HUES48 (cell line): ENCODE measurements at regions not wholly inside any gene's neighbourhood (a gene's known extent, or its start where the extent isn't known, plus 50 kb on each side); places are given as distances from the start of the nearest gene placed in this dataset.
"Not testable (repeated sequence)": the region's sequence is repeated elsewhere in the genome, so short reads cannot be mapped to it uniquely, and the experiment has no call there.

Experiments
- H3K27ac ChIP-seq: one replicate; pipeline ENCODE4 v1.7.0; 2013; ENCODE audit warnings: low read depth, low read length, inconsistent platforms
- H3K27me3 ChIP-seq: 2 replicates; pipeline ENCODE4 v1.6.1; 2013; ENCODE audit warnings: mild to moderate bottlenecking, low read length; ENCODE audit not compliant: control insufficient read depth, insufficient read depth
- H3K36me3 ChIP-seq: 2 replicates; pipeline ENCODE4 v1.6.1; 2013; ENCODE audit warnings: low read length; ENCODE audit not compliant: control insufficient read depth, insufficient read depth
- H3K4me1 ChIP-seq: 2 replicates; pipeline ENCODE4 v1.6.1; 2013; ENCODE audit warnings: mild to moderate bottlenecking, low read length; ENCODE audit not compliant: control insufficient read depth, insufficient read depth
- H3K4me3 ChIP-seq: 2 replicates; pipeline ENCODE4 v1.5.1; 2013; ENCODE audit warnings: mild to moderate bottlenecking, low read depth, low read length
- H3K9ac ChIP-seq: 2 replicates; pipeline ENCODE4 v1.6.1; 2013; ENCODE audit warnings: mild to moderate bottlenecking, low read depth, low read length, moderate library complexity
- H3K9me3 ChIP-seq: 2 replicates; pipeline ENCODE4 v1.6.1; 2013; ENCODE audit warnings: low read length; ENCODE audit not compliant: control insufficient read depth, insufficient read depth

DNA sequence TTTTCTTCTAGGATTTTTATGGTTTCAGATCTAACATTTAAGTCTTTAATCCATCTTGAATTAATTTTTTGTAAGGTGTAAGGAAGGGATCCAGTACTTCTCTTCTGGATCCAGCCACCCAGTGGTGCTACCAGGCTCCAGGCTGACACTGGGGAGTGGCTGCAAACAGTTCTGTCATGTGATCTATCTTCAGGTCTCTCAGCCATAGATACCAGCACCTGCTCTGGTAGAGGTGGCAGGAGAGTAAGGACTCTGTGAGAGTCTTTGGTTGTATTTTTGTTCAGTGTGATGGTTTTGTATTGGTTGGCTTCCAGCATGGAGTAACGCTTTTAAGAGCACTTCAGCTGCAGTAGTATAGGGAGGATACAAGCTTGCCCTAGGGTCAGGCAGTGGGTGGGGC is 205.9 kb downstream of the FGF10 start:
- no peaks in the 10 kb centered on the region for H3K4me1 ChIP-seq
- no peaks in the 10 kb centered on the region for H3K36me3 ChIP-seq
- H3K4me3 ChIP-seq = no peak overlapping the region
- H3K9me3 ChIP-seq = no peaks in the 10 kb centered on the region
- H3K27me3 ChIP-seq = no peaks in the 10 kb centered on the region
- H3K27ac ChIP-seq = no peak overlapping the region
- H3K9ac ChIP-seq = no peak overlapping the region

DNA sequence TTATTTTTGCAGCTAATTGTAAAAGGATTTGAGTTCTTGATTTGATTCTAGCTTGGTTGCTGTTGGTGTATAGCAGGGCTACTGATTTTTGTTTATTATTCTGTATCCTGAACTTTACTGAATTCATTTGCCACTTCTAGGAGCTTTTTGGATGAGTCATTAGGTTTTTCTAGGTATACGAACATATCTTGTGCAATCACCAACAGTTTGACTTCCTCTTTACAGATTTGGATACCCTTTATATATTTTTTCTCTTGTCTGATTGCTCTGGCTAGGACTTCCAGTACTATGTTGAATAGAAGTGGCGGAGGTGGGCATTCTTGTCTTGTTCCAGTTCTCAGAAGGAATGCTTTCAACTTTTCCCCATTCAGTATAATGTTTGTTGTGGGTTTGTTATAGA is 210.8 kb downstream of the FGF10 start:
- no peaks in the 10 kb centered on the region for H3K36me3 ChIP-seq
- H3K27me3 ChIP-seq = no peaks in the 10 kb centered on the region
- peaks cover 11% of the 10 kb centered on the region; the same call in 1 of the 2 replicates for H3K9me3 ChIP-seq
- H3K9ac ChIP-seq = no peak overlapping the region
- no peak overlapping the region for H3K4me3 ChIP-seq
- no peaks in the 10 kb centered on the region for H3K4me1 ChIP-seq
- H3K27ac ChIP-seq = no peak overlapping the region

DNA sequence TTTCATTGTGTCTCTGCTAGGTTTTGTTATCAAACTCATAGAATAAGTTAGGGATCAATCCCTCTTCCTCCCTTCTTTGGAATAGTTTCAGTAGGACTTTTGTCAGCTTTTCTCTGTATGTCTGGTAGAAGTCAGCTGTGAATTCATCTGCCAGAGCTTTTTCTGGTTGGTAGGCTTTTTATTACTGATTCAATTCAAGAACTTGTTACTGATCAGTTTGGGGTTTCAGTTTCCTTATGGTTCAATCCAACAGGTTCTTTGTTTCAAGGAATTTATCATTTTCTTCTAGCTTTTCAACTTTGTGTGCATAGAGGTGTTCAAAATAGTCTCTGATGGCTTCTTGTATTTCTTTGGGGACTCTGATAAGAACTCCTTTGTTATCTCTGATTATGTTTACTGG is 221.7 kb downstream of the FGF10 start:
- no peak overlapping the region for H3K9ac ChIP-seq
- no peaks in the 10 kb centered on the region for H3K4me1 ChIP-seq
- peaks cover 13% of the 10 kb centered on the region for H3K9me3 ChIP-seq
- no peak overlapping the region for H3K4me3 ChIP-seq
- no peak overlapping the region for H3K27ac ChIP-seq
- H3K27me3 ChIP-seq = no peaks in the 10 kb centered on the region
- H3K36me3 ChIP-seq = no peaks in the 10 kb centered on the region

DNA sequence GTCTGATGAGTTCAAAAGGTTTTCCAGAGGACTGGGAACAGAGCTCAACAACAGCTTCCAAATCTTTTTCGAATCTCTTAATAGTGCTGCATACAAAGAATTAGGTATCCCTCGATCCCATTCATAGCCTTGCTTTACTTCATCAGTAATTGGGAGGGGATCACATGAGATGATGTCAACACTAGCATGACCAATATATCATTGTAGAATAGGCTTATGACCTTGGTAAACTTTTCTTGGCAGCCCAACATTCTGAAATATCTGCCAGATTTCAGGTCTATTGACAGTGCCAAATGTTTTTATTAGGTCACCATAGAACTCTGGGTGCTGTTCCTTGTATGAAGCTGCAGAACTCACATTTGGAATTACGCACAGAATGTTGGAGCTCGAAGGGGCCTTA is 228.9 kb downstream of the FGF10 start:
- peaks cover 40% of the 10 kb centered on the region for H3K9me3 ChIP-seq
- no peaks in the 10 kb centered on the region for H3K36me3 ChIP-seq
- H3K4me3 ChIP-seq = no peak overlapping the region
- H3K9ac ChIP-seq = no peak overlapping the region
- no peaks in the 10 kb centered on the region for H3K4me1 ChIP-seq
- H3K27me3 ChIP-seq = no peaks in the 10 kb centered on the region
- H3K27ac ChIP-seq = no peak overlapping the region

DNA sequence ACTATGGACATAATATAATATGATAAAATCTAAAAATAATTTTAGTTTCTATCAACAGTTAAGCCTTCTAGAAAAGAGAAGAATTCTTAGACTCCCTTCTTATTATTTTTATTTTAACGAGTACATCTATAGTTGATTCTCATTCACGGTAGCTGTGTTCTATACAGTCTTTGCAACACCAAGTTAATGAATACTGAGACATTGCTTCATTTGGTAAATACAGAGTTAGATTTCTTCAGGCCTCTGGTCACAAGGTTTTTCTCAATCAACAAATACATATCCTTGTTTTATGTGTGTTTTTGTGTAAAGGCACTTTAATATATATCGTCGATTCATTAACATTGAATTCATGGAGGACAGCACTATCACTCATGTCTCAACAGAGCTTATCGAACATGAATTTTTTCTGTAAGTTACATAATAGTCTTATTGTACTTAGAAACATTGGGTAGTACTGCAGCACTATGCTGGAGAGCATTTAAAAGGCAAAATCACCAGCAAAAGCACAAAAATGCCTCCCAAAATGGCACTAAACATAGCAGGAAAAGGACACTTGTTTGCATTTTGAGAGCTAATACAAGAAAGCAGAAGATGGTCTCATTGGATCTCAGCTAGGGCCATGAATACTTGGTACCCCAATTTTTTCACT is 239.0 kb downstream of the FGF10 start:
- Histone ChIP-seq H3K36me3 (no peaks in the 10 kb centered on the region), H3K27me3 (no peaks in the 10 kb centered on the region), H3K4me1 (no peaks in the 10 kb centered on the region), H3K9me3 (peaks cover 8% of the 10 kb centered on the region), H3K9ac (no peak overlapping the region), H3K27ac (no peak overlapping the region), H3K4me3 (no peak overlapping the region)

DNA sequence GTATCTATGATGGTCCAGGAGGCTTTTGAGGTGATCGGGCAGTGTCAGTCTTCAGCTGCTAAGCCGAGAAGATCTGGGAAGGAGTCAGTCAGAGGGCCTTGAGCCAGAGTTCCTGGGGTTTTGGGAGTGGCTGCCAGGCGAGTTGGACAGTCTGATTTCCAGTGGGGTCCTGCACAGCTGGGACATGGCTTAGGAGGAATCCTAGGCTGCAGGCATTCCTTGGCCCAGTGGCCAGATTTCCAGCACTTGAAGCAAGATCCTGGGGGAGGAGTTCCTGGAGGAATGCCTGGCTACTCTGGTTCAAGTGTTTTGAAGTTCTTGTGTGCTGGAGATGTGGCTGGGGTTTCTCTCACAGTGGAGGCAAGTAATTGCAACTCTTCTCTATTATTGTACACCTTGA is 271.3 kb downstream of the FGF10 start:
- not testable (repeated sequence) for H3K9me3 ChIP-seq, H3K9ac ChIP-seq, H3K36me3 ChIP-seq, H3K4me1 ChIP-seq, H3K4me3 ChIP-seq, H3K27me3 ChIP-seq, H3K27ac ChIP-seq

DNA sequence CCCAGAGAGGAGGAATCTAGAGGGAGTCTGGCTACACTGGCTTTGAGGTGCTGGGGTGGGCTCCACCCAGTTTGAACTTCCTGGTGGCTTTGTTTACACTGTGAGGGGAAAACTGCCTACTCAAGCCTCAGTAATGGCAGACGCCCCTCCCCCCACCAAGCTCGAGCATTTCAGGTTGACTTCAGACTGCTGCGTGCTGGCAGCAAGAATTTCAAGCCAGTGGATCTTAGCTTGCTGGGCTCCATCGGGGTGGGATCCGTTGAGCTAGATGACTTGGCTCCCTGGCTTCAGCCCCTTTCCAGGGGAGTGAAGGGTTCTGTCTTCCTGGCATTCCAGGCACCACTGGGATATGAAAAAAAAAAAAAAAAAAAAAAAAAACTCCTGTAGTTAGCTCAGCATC is 281.0 kb downstream of the FGF10 start:
- H3K36me3 ChIP-seq, H3K27ac ChIP-seq, H3K9ac ChIP-seq, H3K27me3 ChIP-seq, H3K4me3 ChIP-seq, H3K4me1 ChIP-seq: not testable (repeated sequence)
- H3K9me3 ChIP-seq = peaks cover 10% of the 10 kb centered on the region; the same call in 1 of the 2 replicates

DNA sequence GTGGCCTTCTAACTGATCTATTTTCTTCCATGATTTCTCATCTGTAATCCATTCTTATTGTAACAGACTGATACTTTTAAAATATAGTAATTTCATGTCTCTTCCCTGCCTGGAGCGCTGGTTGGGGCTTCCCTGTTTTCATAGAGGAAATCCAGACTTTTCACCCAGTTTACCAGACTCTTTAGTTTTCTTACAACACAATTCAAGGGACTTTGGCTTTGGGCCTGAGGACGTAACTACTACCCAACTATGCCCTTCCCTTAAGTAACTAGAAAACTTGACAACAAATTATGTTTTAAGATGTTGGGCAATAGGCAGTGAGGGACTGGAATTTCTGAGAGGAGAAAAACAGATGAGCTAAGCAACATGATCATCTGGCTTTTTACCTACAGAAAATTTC is 289.6 kb downstream of the FGF10 start:
- H3K9ac ChIP-seq = no peak overlapping the region
- H3K27ac ChIP-seq = no peak overlapping the region
- H3K4me1 ChIP-seq = no peaks in the 10 kb centered on the region
- no peaks in the 10 kb centered on the region for H3K36me3 ChIP-seq
- no peak overlapping the region for H3K4me3 ChIP-seq
- no peaks in the 10 kb centered on the region for H3K9me3 ChIP-seq
- no peaks in the 10 kb centered on the region for H3K27me3 ChIP-seq

DNA sequence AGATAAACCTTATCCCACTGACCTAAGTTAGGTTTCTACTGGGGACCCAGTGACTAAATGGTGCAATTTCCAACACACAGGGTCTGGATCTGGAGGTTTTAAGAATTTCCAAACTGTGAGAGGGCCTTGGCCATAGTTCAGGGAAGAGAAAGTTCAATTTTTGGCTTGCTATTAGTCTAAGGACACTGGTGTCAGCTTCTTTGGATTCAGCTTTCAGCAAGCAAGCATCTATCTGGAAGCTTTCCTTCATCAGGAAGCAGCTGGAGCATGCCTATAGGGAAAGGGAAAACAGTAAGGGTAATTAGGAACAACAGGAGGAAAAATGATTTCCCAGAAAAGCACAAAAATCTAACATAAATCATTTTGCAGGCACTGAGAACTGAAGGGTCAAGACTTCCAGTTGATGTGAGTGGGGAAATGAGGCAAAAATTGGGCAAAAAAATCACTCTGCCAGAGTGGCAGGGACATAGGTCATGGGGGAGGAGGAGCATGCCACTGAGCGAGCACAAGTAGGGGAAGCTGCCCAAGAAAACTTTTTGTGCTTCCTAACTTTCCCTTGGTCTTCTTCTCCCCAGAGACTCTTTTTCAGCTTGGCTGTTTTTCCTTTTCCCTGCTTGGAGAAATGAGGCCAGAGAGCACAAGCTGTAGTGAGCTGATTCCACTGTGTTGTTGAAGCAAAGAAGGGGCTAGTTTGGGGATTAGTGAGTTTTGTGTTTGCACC is 299.6 kb downstream of the FGF10 start:
- Histone ChIP-seq H3K27ac (no peak overlapping the region), H3K36me3 (no peaks in the 10 kb centered on the region), H3K27me3 (no peaks in the 10 kb centered on the region), H3K4me1 (no peaks in the 10 kb centered on the region), H3K4me3 (no peak overlapping the region), H3K9me3 (no peaks in the 10 kb centered on the region), H3K9ac (no peak overlapping the region)

DNA sequence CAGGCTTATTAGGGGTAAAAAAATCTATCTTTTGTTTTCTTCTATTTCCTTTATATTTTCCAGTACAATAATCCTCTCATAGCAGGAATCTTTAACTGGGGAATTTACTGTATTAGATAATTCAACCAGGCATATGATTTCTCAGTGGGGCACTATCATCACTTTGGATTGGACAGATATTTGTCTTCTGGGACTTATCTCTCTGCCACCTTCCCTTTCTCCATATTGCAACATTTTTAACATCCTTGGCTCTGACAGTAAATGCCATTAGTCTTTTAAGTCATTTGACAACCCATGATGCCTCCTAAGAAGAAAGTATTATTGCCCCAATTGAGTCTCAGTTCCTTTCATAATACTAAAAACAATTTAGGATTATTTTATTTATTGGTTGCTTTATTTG is 304.1 kb downstream of the FGF10 start:
- no peaks in the 10 kb centered on the region for H3K4me1 ChIP-seq
- no peaks in the 10 kb centered on the region for H3K36me3 ChIP-seq
- H3K9me3 ChIP-seq = no peaks in the 10 kb centered on the region
- no peak overlapping the region for H3K9ac ChIP-seq
- H3K27ac ChIP-seq = no peak overlapping the region
- no peak overlapping the region for H3K4me3 ChIP-seq
- no peaks in the 10 kb centered on the region for H3K27me3 ChIP-seq

DNA sequence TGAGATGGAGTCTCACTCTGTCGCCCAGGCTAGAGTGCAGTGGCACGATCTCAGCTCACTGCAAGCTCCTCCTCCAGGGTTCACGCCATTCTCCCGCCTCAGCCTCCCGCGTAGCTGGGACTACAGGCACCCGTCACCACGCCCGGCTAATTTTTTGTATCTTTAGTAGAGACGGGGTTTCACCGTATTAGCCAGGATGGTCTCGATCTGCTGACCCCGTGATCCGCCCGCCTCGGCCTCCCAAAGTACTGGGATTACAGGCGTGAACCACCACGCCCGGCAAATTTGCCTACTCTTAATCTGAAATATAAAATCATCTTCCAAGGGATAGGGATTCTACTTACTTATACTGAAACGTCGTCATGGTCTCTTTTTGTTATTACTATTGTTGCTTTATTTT is 314.7 kb downstream of the FGF10 start:
- not testable (repeated sequence) for H3K9me3 ChIP-seq, H3K27me3 ChIP-seq, H3K9ac ChIP-seq, H3K36me3 ChIP-seq, H3K4me1 ChIP-seq, H3K27ac ChIP-seq, H3K4me3 ChIP-seq
